HEK293 (cell line): ENCODE measurements at regions not wholly inside any gene's neighbourhood (a gene's known extent, or its start where the extent isn't known, plus 50 kb on each side); places are given as distances from the start of the nearest gene placed in this dataset.

Source experiments
- CTCF ChIP-seq: fragments of 450-650 bp; formaldehyde crosslinking; IDR thresholded peaks from 2 replicates; pipeline ENCODE4 v1.5.1; 2016; ENCODE audit warnings: missing biosample characterization, missing genetic modification characterization
- ZNF274 ChIP-seq, 2 experiments: fragments of 200-500 bp in 1 of 2; fragments of 450-650 bp in 1 of 2; sonication (Bioruptor generic) in 1 of 2; formaldehyde crosslinking in 1 of 2; IDR thresholded peaks; 2 replicates each; pipeline versions ENCODE4 v1.5.1 to v1.6.1; 2014 to 2016; ENCODE audit warnings: borderline replicate concordance in 1 of 2, inconsistent platforms in 1 of 2, low read length in 1 of 2, missing biosample characterization in 1 of 2, missing genetic modification characterization in 1 of 2
- ZNF335 ChIP-seq: fragments of 450-650 bp; formaldehyde crosslinking; conservative IDR thresholded peaks from 2 replicates; pipeline ENCODE4 v1.5.1; 2016; ENCODE audit warnings: missing biosample characterization, missing genetic modification characterization
- ZNF350 ChIP-seq: fragments of 450-650 bp; formaldehyde crosslinking; IDR thresholded peaks from 2 replicates; pipeline ENCODE4 v1.5.0; 2017; ENCODE audit warnings: missing biosample characterization, mild to moderate bottlenecking, missing genetic modification characterization
- ZNF501 ChIP-seq: fragments of 450-650 bp; formaldehyde crosslinking; IDR thresholded peaks from 2 replicates; pipeline ENCODE4 v1.5.1; 2016; ENCODE audit warnings: missing biosample characterization, missing genetic modification characterization
- ZNF530 ChIP-seq: fragments of 450-650 bp; formaldehyde crosslinking; IDR thresholded peaks from 2 replicates; pipeline ENCODE4 v1.5.1; 2016; ENCODE audit warnings: low read depth, missing biosample characterization, missing genetic modification characterization
- ZNF707 ChIP-seq: fragments of 450-650 bp; formaldehyde crosslinking; IDR thresholded peaks from 2 replicates; pipeline ENCODE4 v1.5.1; 2016; ENCODE audit warnings: missing biosample characterization, missing genetic modification characterization
- ZNF776 ChIP-seq: fragments of 450-650 bp; formaldehyde crosslinking; IDR thresholded peaks from 2 replicates; pipeline ENCODE4 v1.5.0; 2017; ENCODE audit warnings: missing biosample characterization, missing genetic modification characterization, borderline replicate concordance

GRCh38 chr3:71994906-71995305 lies 210.0 kb upstream of the PROK2 start:
- TF ChIP-seq CTCF (no peak), ZNF707 (no peak), ZNF350 (tag by site-specific recombination) (no peak), ZNF274 (IDR thresholded peaks at IDR 0.05; ENCODE audit: low read length) (no peak), ZNF274 (tag by site-specific recombination; IDR thresholded peaks at IDR 0.05; ENCODE audit: borderline replicate concordance) (no peak), ZNF335 (tag by site-specific recombination) (no peak), ZNF776 (tag by site-specific recombination) (no peak), ZNF530 (no peak), ZNF501 (tag by site-specific recombination) (no peak)
